SJSA1 (cell line): ENCODE measurements at regions not wholly inside any gene's neighbourhood (a gene's known extent, or its start where the extent isn't known, plus 50 kb on each side); places are given as distances from the start of the nearest gene placed in this dataset.

Experiments
- DNase-seq, 2 experiments: peaks; one replicate each; pipeline ENCODE4 v3.0.0-alpha.2; 2015 to 2020; ENCODE audit warnings: low spot score in 2 of 2, low read depth in 1 of 2
- H3K27ac ChIP-seq: fragments of 250-450 bp; sonication (Bioruptor Pico); 2 replicates; pipeline ENCODE4 v1.5.1; 2020; ENCODE audit warnings: mild to moderate bottlenecking, moderate library complexity
- H3K27me3 ChIP-seq: fragments of 250-450 bp; sonication (Bioruptor Pico); replicated peaks from 2 replicates; pipeline ENCODE4 v1.5.1; 2020; ENCODE audit warnings: mild to moderate bottlenecking, moderate library complexity
- H3K36me3 ChIP-seq: fragments of 250-450 bp; sonication (Bioruptor Pico); 2 replicates; pipeline ENCODE4 v1.5.1; 2020; ENCODE audit warnings: mild to moderate bottlenecking
- H3K4me1 ChIP-seq: fragments of 250-450 bp; sonication (Bioruptor Pico); replicated peaks from 2 replicates; pipeline ENCODE4 v1.6.1; 2021; ENCODE audit warnings: mild to moderate bottlenecking
- H3K4me3 ChIP-seq: fragments of 250-450 bp; sonication (Bioruptor Pico); 2 replicates; pipeline ENCODE4 v1.5.1; 2020; ENCODE audit warnings: mild to moderate bottlenecking
- H3K9me3 ChIP-seq: fragments of 250-450 bp; sonication (Bioruptor Pico); replicated peaks from 2 replicates; pipeline ENCODE4 v1.5.1; 2020; ENCODE audit warnings: mild to moderate bottlenecking

GRCh38 chr11:69231466-69232018, 62.4 kb upstream of the MYEOV start:
- Histone ChIP-seq H3K9me3 (no peaks in the 10 kb centered on the region), H3K4me3 (no peak overlapping the region), H3K4me1 (no peaks in the 10 kb centered on the region), H3K27me3 (no peaks in the 10 kb centered on the region), H3K36me3 (no peaks in the 10 kb centered on the region), H3K27ac (no peak overlapping the region)
- peak in 1 of 2 experiments; percentile 48 for DNase-seq

DNA sequence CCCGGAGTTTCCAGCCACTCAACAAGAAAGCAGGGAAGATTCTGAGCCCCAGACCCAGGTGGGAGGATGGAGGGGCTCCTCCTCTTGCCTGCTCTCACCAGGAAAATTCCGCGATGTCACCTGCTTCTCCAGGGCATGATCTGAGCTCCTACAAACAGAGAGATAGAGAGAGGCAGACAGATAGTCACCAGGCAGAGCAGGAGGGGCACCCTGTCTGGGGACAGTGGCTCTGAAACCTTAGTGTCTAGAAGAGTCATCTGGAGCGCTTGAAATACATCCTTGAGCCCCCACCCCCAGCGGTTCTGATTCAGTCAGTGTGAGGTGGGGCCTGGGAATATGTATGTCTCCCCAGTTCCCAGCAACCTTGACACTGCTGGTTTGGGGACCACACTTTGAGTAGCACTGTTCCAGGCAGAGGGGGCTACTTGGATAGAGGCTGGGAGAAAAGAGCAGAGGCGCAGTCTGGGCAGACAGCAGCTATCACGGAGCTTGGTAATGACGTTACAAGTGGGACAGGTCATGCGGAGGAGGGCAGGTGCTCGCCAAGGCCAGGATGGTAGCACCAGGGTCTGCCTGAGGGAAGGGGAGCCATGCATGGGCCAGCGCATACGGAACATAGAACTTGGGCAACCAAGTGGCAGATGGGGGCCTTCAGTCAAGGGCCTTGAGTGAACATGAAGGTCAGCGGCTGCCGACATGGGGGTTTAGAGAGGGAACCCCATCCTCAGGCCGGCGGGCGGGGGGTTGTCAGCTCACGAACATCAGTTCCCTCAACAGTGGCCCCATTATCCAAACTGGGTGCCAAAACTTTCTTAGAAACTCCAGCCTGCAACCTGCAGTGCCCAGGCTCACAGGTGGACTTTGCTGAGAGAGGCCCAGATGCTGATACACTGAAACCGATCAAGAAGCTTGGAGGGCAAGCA, 60.9 kb upstream of the MYEOV start:
- Histone ChIP-seq H3K4me3 (no peak overlapping the region), H3K9me3 (no peaks in the 10 kb centered on the region), H3K27ac (no peak overlapping the region), H3K4me1 (no peaks in the 10 kb centered on the region), H3K36me3 (no peaks in the 10 kb centered on the region), H3K27me3 (peaks cover 4% of the 10 kb centered on the region; the same call in 1 of the 2 replicates)
- peak in 1 of 2 experiments; percentile 55 for DNase-seq

- Histone ChIP-seq H3K4me1 (no peaks in the 10 kb centered on the region), H3K9me3 (no peaks in the 10 kb centered on the region), H3K27me3 (peaks cover 5% of the 10 kb centered on the region; the same call in 1 of the 2 replicates), H3K27ac (no peak overlapping the region), H3K4me3 (no peak overlapping the region), H3K36me3 (no peaks in the 10 kb centered on the region)
- peak in 1 of 2 experiments; percentile 50 for DNase-seq
Measured at GRCh38 chr11:69233744-69234570, 60.0 kb upstream of the MYEOV start.

- Histone ChIP-seq H3K27ac (no peak overlapping the region), H3K9me3 (no peaks in the 10 kb centered on the region), H3K27me3 (peaks cover 5% of the 10 kb centered on the region; the same call in 1 of the 2 replicates), H3K4me3 (no peak overlapping the region), H3K4me1 (no peaks in the 10 kb centered on the region), H3K36me3 (no peaks in the 10 kb centered on the region)
- peak in 1 of 2 experiments; percentile 52 for DNase-seq
Measured at GRCh38 chr11:69234740-69235710, 58.9 kb upstream of the MYEOV start.

- H3K27me3 ChIP-seq: peaks cover 5% of the 10 kb centered on the region; the same call in 1 of the 2 replicates
- H3K4me3 ChIP-seq: no peak overlapping the region
- no peak overlapping the region for H3K27ac ChIP-seq
- H3K4me1 ChIP-seq: no peaks in the 10 kb centered on the region
- peak in 1 of 2 experiments; percentile 45 for DNase-seq
- no peaks in the 10 kb centered on the region for H3K36me3 ChIP-seq
- H3K9me3 ChIP-seq: 0 out of 2 replicates have a peak, but pooled peaks cover 2% of the 10 kb centered on the region
Measured at GRCh38 chr11:69238573-69239351, 55.2 kb upstream of the MYEOV start.

- no peak overlapping the region for H3K4me3 ChIP-seq
- H3K36me3 ChIP-seq: no peaks in the 10 kb centered on the region
- H3K27ac ChIP-seq: no peak overlapping the region
- 0 out of 2 replicates have a peak, but pooled peaks cover 4% of the 10 kb centered on the region for H3K9me3 ChIP-seq
- H3K27me3 ChIP-seq: peaks cover 5% of the 10 kb centered on the region; the same call in 1 of the 2 replicates
- peak in 1 of 2 experiments; percentile 55 for DNase-seq
- H3K4me1 ChIP-seq: no peaks in the 10 kb centered on the region
Measured at GRCh38 chr11:69239641-69240040, 54.3 kb upstream of the MYEOV start.

DNA sequence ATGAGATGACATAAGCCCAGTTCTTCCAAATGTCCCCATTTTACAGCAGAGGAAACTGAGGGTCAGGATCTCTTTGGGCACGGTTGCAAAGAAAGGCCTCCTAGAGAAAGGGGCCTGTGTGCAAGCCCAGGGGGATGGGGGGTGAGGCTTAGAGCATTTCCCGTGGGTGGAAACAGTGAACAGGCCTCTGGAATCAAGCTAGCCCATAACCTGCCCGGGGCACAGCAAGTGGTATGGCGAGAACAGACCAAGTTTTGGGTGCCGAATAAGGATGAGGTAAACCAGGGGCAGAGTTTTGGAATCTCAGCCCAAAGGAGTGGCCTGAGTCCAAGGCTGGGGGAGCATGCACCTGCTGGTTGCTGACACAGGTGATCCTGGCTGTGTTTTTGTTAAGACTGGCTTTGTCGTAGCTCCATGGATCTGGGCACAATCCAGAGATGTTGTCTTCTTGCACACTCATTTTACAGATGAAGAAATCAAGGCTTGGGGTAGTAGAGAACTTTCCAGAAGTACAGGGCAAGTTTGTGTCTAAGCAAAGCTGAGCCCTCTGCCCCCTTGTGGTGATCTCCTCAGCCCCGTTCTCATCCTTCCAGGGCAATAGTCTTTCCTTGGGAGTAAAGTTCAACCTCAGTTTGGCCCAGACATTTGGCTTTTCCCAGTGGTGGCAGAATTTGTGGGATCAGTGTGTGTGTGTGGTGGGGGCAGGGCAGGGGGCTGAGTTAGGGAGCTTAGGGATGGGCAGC, 53.5 kb upstream of the MYEOV start:
- Histone ChIP-seq H3K4me3 (no peak overlapping the region), H3K4me1 (no peaks in the 10 kb centered on the region), H3K36me3 (no peaks in the 10 kb centered on the region), H3K27me3 (peaks cover 5% of the 10 kb centered on the region; the same call in 1 of the 2 replicates), H3K9me3 (0 out of 2 replicates have a peak, but pooled peaks cover 4% of the 10 kb centered on the region), H3K27ac (no peak overlapping the region)
- DNase-seq: peak in 1 of 2 experiments; percentile 67

DNA sequence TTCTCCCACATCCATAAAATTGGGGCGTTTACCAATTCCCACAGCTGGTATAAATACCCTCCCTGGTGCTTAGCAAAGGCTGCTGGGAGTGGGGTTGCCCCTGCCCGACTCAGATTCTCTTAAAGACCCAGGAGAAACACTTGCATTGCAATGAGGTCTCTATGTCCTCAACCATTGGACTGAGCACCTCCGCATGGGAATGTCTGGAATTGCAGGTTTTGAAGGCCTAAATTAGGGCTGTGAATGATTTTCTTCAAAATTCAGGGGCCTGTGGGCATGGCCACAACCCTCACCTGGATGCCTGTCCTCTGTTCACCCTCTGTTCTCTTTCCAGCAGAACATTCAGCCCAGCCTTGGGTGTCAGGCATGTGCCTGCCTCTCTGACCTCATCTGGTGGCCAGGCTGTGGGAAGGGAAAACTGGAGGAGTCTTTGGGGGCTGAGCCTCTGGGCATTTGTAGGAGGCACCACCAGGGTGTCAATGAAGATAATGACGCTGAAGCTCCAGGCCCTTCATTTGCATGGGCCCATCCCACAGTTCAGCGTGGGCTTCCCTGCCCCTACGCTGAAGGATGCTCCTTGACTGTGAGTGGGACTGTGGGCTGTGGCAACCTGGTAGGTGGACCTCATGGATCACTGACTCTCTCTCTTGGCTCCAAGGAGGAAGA, 52.7 kb upstream of the MYEOV start:
- peak in 1 of 2 experiments; percentile 46 for DNase-seq
- H3K36me3 ChIP-seq: no peaks in the 10 kb centered on the region
- no peaks in the 10 kb centered on the region for H3K4me1 ChIP-seq
- no peak overlapping the region for H3K27ac ChIP-seq
- H3K9me3 ChIP-seq: 0 out of 2 replicates have a peak, but pooled peaks cover 4% of the 10 kb centered on the region
- no peak overlapping the region for H3K4me3 ChIP-seq
- peaks cover 5% of the 10 kb centered on the region; the same call in 1 of the 2 replicates for H3K27me3 ChIP-seq

DNA sequence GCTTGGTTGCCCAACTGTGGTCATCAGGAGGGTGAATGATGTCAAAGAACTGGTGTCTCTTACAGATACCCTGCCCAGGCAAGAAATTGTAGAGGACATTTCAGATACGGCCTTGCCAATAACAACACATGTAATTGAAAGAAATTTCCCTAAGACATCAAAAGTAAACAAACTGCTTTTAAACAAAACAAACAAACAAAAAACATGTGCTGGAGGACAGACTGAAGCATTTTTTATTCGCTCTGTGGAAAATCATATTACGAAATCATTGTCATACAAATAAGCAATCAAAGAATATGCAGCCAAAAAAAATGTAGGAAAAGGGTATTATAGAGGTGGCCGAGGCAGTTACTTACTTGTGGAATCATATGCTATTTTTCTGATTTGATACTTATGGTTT, 52.1 kb upstream of the MYEOV start:
- H3K27ac ChIP-seq: no peak overlapping the region
- H3K4me3 ChIP-seq: no peak overlapping the region
- H3K4me1 ChIP-seq: no peaks in the 10 kb centered on the region
- peaks cover 5% of the 10 kb centered on the region; the same call in 1 of the 2 replicates for H3K27me3 ChIP-seq
- no peak for DNase-seq
- H3K36me3 ChIP-seq: no peaks in the 10 kb centered on the region
- H3K9me3 ChIP-seq: 0 out of 2 replicates have a peak, but pooled peaks cover 4% of the 10 kb centered on the region

- DNase-seq: peak in 1 of 2 experiments; percentile 48
- Histone ChIP-seq H3K27ac (no peak overlapping the region), H3K9me3 (0 out of 2 replicates have a peak, but pooled peaks cover 4% of the 10 kb centered on the region)
Measured at GRCh38 chr11:69242266-69242920, 51.6 kb upstream of the MYEOV start.

More at GRCh38 chr11:69242266-69242920, 51.6 kb upstream of the MYEOV start:
- no peaks in the 10 kb centered on the region for H3K36me3 ChIP-seq
- H3K4me3 ChIP-seq: no peak overlapping the region
- no peaks in the 10 kb centered on the region for H3K4me1 ChIP-seq
- H3K27me3 ChIP-seq: peaks cover 5% of the 10 kb centered on the region; the same call in 1 of the 2 replicates
